ENCODE measurements at regions not wholly inside any gene's neighbourhood (a gene's known extent, or its start where the extent isn't known, plus 50 kb on each side); places are given as distances from the start of the nearest gene placed in this dataset.

DNA sequence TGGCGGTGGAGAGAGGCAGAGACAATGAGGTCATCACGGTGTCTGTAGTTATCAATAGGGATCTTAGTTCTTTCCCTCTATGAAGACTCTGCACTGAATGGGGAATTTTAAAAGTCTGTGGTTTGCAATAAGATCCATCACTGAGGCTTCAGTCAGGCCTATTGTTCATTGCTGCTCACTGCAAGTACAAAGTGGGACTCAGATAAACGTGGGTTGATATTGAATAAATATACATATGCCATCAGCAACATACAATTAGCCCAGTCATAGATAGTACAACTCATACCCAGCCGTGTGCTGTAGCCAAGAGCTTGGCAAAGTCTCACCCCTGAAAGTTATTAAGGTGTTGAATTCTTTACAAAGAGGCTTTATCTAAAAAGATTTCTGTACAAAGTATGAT is 88.4 kb downstream of the ENC1 start:
- no peaks in the 10 kb centered on the region for H3K36me3 ChIP-seq
- H3K4me2 ChIP-seq: no peak overlapping the region
- no peaks in the 10 kb centered on the region for H3K27me3 ChIP-seq
- no peaks in the 10 kb centered on the region for H3K9me3 ChIP-seq (replicated peaks in 1 of 11)
- TF ChIP-seq Cebpa-rat (IDR thresholded peaks at IDR 0.05): no peak
- H3K9ac ChIP-seq: no peak overlapping the region
- H3K27ac ChIP-seq: no peak overlapping the region
- H3K4me3 ChIP-seq: no peak overlapping the region
- H3K4me1 ChIP-seq: no peaks in the 10 kb centered on the region
- no peaks in the 10 kb centered on the region for H4K20me1 ChIP-seq

DNA sequence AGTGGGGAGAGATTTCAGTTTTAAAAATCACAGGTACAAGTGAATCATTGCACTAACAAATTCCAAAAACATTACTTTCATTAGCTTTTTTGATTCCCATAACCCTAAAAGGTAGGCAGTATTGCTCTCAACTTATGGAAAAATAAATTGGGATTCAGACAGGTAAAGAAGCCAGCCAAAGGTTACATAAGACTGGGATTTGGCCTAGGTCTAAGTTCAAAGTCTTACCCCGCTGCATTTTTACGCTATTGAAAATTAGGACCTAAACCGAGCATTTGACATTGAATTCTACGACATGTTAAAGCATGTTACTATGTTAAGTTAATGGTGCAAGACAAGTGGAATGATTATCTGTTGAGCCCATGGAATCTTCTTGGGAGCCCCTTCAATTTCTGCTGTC is 89.6 kb downstream of the ENC1 start:
- Histone ChIP-seq H3K36me3 (no peaks in the 10 kb centered on the region), H3K9me3 (replicated peaks in 1 of 11) (no peaks in the 10 kb centered on the region), H3K4me3 (no peak overlapping the region)

DNA sequence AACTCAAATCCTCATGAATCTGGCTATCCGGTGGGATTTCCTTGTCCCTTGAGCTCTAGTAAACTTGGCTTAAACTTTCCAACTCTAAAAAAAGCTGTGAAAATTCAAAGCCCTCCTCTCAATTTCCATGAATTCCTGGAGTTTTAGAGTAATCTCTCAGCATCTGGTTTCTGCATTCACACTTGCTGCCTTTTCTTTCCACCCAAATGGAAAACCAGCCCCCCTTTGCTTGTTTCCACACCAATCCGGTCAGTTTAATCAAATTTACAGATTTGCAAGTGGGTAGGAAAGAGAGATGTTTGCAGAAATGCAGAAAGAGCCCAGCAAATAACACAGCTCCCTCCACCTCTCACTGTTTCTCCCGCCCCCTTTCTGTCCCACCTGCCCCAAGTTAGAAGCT is 91.1 kb downstream of the ENC1 start:
- H3K9ac ChIP-seq: no peak overlapping the region
- no peaks in the 10 kb centered on the region for H3K36me3 ChIP-seq
- H3K4me3 ChIP-seq: no peak overlapping the region
- H3K27ac ChIP-seq: no peak overlapping the region
- no peak for TF ChIP-seq Cebpa-rat (IDR thresholded peaks at IDR 0.05)
- no peaks in the 10 kb centered on the region for H3K27me3 ChIP-seq
- H3K4me2 ChIP-seq: no peak overlapping the region
- H4K20me1 ChIP-seq: no peaks in the 10 kb centered on the region
- no peaks in the 10 kb centered on the region for H3K9me3 ChIP-seq (replicated peaks in 1 of 11)
- no peaks in the 10 kb centered on the region for H3K4me1 ChIP-seq

More for the DNA sequence above, 89.6 kb downstream of the ENC1 start:
- Histone ChIP-seq H3K4me2 (no peak overlapping the region), H3K27ac (no peak overlapping the region), H3K9ac (no peak overlapping the region), H3K27me3 (no peaks in the 10 kb centered on the region), H4K20me1 (no peaks in the 10 kb centered on the region), H3K4me1 (no peaks in the 10 kb centered on the region)
- no peak for TF ChIP-seq Cebpa-rat (IDR thresholded peaks at IDR 0.05)

DNA sequence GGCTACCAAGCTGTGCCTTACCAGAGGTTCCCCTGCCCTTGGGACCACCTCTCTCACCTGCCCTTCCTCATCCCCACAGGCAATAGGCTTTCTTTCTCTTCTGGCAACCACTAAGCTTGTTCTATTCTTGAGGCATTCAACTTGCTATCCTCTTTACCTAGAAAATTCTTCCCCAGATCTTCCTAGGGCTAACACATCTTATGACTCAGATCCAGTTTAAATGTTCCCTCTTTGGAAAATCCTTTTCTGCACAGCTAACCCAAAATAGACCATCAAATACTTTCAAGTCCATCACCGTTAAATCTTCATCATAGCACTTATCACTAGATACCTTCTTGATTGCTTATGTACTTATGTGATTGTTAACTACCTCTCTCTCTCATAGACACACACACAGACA is 93.7 kb downstream of the ENC1 start:
- no peaks in the 10 kb centered on the region for H3K36me3 ChIP-seq
- H3K9me3 ChIP-seq (replicated peaks in 1 of 11): no peaks in the 10 kb centered on the region
- no peaks in the 10 kb centered on the region for H3K27me3 ChIP-seq
- no peak overlapping the region for H3K4me3 ChIP-seq
- no peak for TF ChIP-seq Cebpa-rat (IDR thresholded peaks at IDR 0.05)
- no peak overlapping the region for H3K27ac ChIP-seq
- H3K4me1 ChIP-seq: no peaks in the 10 kb centered on the region
- H3K9ac ChIP-seq: no peak overlapping the region
- H4K20me1 ChIP-seq: no peaks in the 10 kb centered on the region
- no peak overlapping the region for H3K4me2 ChIP-seq

DNA sequence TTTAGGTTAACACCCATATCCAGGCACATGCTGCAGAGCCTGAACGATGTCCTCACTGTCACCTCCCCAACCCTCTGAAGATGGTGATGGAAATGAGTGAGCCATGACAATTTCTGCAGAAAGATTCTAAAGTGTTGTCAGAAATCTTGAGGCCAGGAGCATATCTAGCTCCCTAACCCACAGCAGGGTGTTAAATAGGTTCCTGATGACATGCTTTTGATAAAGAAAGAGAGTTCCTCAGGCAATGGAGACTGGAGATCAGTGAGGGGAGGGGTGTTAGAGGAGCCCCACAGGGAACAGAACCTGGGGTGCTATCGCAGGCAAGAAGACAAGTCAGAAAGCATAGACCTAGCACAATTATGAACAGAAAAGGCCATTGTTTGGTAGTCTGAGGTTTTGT is 95.7 kb downstream of the ENC1 start:
- Histone ChIP-seq H3K27me3 (no peaks in the 10 kb centered on the region), H4K20me1 (no peaks in the 10 kb centered on the region), H3K9ac (no peak overlapping the region), H3K4me3 (no peak overlapping the region), H3K36me3 (no peaks in the 10 kb centered on the region), H3K4me2 (no peak overlapping the region), H3K27ac (no peak overlapping the region), H3K9me3 (replicated peaks in 1 of 11) (no peaks in the 10 kb centered on the region), H3K4me1 (no peaks in the 10 kb centered on the region)
- no peak for TF ChIP-seq Cebpa-rat (IDR thresholded peaks at IDR 0.05)

DNA sequence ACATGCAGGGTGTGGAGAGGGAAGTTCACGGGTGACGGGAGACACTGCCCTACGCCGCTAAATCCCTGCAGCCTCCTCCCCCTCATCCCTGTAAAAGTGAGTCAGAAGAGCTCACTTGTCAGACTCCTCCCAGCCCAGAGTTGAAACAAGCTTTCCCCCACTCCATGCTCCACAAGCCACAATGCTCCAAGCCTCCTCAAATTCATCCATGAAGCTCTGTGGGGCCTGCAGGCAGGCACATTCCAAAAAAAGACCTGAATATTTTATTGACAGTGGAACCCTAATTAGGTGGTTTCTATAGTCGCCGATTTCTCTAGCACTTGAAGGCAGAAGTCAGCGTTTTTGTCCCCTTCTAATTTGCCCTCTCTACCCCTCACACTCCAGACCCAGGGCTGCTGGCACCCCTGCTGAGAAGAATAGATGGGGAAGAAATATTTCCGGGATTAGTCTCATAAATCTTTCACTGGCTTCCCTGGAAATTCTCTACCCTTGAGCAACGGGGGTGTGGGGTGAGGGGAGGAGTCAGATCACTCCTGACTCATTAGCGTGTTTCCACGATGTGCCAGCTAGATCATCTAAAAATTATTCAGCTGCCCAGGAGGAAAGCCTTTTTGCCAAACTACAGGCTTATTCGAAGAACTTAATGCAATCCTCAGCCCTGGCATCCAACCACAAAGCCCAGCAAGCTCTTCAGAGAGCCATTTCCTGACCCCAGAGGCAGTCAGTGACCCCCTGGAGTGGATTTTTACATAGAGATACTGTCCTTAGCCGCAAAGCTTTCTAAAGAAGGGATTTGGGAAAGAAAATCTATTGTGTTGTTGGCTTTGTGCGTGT is 97.1 kb downstream of the ENC1 start:
- Histone ChIP-seq H3K4me1 (peaks cover 0 to 8% (median 0%) of the 10 kb centered on the region in 10 experiments; a peak in 6 of 20 replicates), H3K9me3 (replicated peaks in 1 of 11) (no peaks in the 10 kb centered on the region), H3K9ac (no peak overlapping the region), H3K4me2 (no peak overlapping the region), H3K27ac (no peak overlapping the region), H4K20me1 (no peaks in the 10 kb centered on the region), H3K27me3 (no peaks in the 10 kb centered on the region), H3K36me3 (no peaks in the 10 kb centered on the region), H3K4me3 (no peak overlapping the region)
- TF ChIP-seq Cebpa-rat (IDR thresholded peaks at IDR 0.05): no peak

DNA sequence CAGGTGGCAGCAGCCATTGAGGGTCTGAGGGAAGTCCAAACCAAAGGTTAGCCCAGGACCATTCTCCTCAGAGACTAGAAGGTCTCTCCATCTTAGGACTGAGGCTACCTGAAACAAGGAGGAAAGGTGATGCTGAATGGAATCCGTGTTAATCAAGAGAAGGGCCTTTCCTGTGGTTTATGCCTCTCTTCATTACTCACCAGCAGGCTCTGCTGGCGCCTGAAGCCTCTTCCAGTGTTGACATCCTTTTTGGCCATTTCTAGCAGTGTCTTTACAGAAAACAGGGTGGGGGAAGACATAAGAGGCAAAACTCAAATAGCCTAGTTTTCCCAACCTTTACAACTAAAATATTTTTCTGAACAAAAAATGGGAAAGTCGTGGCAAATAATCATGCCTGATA is 98.0 kb downstream of the ENC1 start:
- H3K4me3 ChIP-seq: no peak overlapping the region
- peaks cover 0 to 16% (median 0%) of the 10 kb centered on the region in 10 experiments; a peak in 6 of 20 replicates for H3K4me1 ChIP-seq
- no peaks in the 10 kb centered on the region for H4K20me1 ChIP-seq
- no peak for TF ChIP-seq Cebpa-rat (IDR thresholded peaks at IDR 0.05)
- no peak overlapping the region for H3K9ac ChIP-seq
- H3K27ac ChIP-seq: no peak overlapping the region
- H3K4me2 ChIP-seq: no peak overlapping the region
- no peaks in the 10 kb centered on the region for H3K36me3 ChIP-seq
- no peaks in the 10 kb centered on the region for H3K27me3 ChIP-seq
- no peaks in the 10 kb centered on the region for H3K9me3 ChIP-seq (replicated peaks in 1 of 11)

DNA sequence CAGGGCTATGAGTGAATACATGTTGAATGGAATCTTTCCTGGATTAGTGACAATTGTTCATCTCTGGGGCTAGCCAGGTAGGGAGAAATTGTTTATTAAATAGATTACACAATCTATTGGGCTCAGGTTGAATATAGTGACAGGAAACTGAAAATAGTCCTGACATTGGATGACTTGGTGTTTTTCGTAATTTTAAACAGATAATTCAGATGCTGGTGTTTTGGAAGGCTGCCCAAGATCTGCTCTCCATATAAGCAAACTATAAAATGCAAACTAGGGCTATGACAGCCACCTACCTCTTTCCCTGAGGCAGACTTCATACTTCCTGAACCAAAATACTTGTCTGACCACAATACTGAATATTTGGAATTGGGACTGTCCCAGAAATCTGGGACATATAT is 99.1 kb downstream of the ENC1 start:
- Histone ChIP-seq H4K20me1 (no peaks in the 10 kb centered on the region), H3K27ac (no peak overlapping the region), H3K9ac (no peak overlapping the region), H3K36me3 (no peaks in the 10 kb centered on the region), H3K27me3 (no peaks in the 10 kb centered on the region), H3K4me1 (peaks cover 0 to 18% (median 0%) of the 10 kb centered on the region in 10 experiments; a peak in 6 of 20 replicates), H3K4me2 (no peak overlapping the region), H3K9me3 (replicated peaks in 1 of 11) (peaks cover 0 to 1% (median 0%) of the 10 kb centered on the region in 11 experiments; a peak in 1 of 22 replicates), H3K4me3 (no peak overlapping the region)
- no peak for TF ChIP-seq Cebpa-rat (IDR thresholded peaks at IDR 0.05)

DNA sequence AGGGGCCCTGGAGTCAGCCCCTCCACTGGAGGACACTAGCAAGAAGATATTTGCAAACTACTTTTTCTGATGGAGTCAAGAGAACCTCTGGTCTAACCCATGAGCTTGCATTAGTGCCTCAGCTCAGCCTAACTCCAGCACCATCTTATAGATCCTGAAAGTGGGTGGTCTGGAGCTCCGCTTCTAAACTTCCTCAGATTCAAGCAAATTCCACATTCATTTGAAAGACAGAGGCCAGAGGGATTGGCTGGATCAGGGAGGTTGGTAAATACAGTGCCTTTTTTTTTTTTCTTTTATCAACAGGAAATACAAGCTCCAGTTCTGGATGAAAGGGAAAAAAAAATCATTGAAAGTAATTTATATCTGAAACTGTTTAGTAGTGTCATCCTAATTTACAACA is 99.9 kb downstream of the ENC1 start:
- H3K9ac ChIP-seq: no peak overlapping the region
- no peaks in the 10 kb centered on the region for H4K20me1 ChIP-seq
- H3K4me2 ChIP-seq: no peak overlapping the region
- no peak overlapping the region for H3K27ac ChIP-seq
- no peaks in the 10 kb centered on the region for H3K36me3 ChIP-seq
- peaks cover under 1 to 9% (median 6%) of the 10 kb centered on the region in 11 experiments; a peak in 16 of 22 replicates for H3K9me3 ChIP-seq (replicated peaks in 1 of 11)
- TF ChIP-seq Cebpa-rat (IDR thresholded peaks at IDR 0.05): no peak
- peaks cover 0 to 18% (median 0%) of the 10 kb centered on the region in 10 experiments; a peak in 6 of 20 replicates for H3K4me1 ChIP-seq
- no peaks in the 10 kb centered on the region for H3K27me3 ChIP-seq
- no peak overlapping the region for H3K4me3 ChIP-seq

DNA sequence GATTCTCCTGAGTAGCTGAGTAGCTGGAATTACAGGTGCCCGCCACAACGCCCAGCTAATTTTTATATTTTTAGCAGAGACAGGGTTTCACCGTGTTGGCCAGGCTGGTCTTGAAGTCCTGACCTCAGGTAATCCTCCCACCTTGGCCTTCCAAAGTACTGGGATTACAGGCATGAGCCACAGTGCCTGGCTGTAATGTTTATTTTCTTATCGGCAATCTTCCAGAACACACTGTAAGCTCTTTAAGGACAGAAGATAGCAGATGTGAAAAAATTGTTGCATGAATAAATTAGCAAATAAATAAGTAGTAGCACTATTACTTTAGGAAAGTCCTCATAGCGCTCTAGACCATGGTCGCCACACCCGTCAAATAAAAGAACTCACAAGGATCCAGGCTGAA is 100.5 kb downstream of the ENC1 start:
- Histone ChIP-seq H3K36me3 (no peaks in the 10 kb centered on the region), H3K9me3 (replicated peaks in 1 of 11) (peaks cover 7 to 15% (median 13%) of the 10 kb centered on the region in 11 experiments; a peak in 20 of 22 replicates), H3K4me1 (peaks cover 0 to 18% (median 0%) of the 10 kb centered on the region in 10 experiments; a peak in 6 of 20 replicates), H4K20me1 (no peaks in the 10 kb centered on the region), H3K27ac (no peak overlapping the region), H3K9ac (no peak overlapping the region), H3K4me2 (no peak overlapping the region), H3K27me3 (no peaks in the 10 kb centered on the region), H3K4me3 (no peak overlapping the region)
- no peak for TF ChIP-seq Cebpa-rat (IDR thresholded peaks at IDR 0.05)
